ENCODE measurements at regions not wholly inside any gene's neighbourhood (a gene's known extent, or its start where the extent isn't known, plus 50 kb on each side); places are given as distances from the start of the nearest gene placed in this dataset.

DNA sequence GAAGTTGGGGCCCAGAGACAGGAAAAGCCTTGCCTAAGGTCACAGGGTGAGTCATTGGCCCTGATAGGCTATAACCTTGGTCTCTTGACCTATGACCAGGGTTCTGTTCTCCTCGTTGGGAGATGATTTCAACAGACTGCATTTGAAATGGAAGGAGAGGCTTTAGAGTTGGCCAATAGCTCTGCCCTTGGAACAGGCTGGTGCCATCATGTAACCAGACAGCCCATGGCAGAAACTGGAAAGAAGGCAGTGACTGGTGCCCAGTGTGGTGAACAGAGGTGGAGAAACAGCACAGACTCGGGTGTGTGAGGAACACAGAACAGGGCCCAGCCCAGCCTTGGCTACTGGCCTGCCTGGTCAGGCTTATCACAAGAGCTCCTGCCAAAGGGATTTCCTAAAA is 109.8 kb upstream of the SLC25A48 start:
- TF ChIP-seq, protein P1, sequence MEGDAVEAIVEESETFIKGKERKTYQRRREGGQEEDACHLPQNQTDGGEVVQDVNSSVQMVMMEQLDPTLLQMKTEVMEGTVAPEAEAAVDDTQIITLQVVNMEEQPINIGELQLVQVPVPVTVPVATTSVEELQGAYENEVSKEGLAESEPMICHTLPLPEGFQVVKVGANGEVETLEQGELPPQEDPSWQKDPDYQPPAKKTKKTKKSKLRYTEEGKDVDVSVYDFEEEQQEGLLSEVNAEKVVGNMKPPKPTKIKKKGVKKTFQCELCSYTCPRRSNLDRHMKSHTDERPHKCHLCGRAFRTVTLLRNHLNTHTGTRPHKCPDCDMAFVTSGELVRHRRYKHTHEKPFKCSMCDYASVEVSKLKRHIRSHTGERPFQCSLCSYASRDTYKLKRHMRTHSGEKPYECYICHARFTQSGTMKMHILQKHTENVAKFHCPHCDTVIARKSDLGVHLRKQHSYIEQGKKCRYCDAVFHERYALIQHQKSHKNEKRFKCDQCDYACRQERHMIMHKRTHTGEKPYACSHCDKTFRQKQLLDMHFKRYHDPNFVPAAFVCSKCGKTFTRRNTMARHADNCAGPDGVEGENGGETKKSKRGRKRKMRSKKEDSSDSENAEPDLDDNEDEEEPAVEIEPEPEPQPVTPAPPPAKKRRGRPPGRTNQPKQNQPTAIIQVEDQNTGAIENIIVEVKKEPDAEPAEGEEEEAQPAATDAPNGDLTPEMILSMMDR (IDR thresholded peaks at IDR 0.05), result no peak
- no peak for TF ChIP-seq POLR2A (IDR thresholded peaks at IDR 0.05)
